ENCODE measurements at regions not wholly inside any gene's neighbourhood (a gene's known extent, or its start where the extent isn't known, plus 50 kb on each side); places are given as distances from the start of the nearest gene placed in this dataset.

- no peak for TF ChIP-seq CTCF (conservative IDR thresholded peaks at IDR 0.05; ENCODE audit: low read length)
- TF ChIP-seq EZH2phosphoT487 (IDR thresholded peaks at IDR 0.05; ENCODE audit: borderline replicate concordance, low read depth, low read length): no peak
Measured at GRCh38 chr3:189569473-189569872, 61.7 kb upstream of the TP63 start.

Measured in OCI-LY7 (cell line).